NOMO-1 treated with dmso at 0.1 percent for 144 hours (cell line): ENCODE measurements at regions not wholly inside any gene's neighbourhood (a gene's known extent, or its start where the extent isn't known, plus 50 kb on each side); places are given as distances from the start of the nearest gene placed in this dataset.
"Not testable (repeated sequence)": the region's sequence is repeated elsewhere in the genome, so short reads cannot be mapped to it uniquely, and the experiment has no call there.

Source experiments
- DNase-seq: peaks from one replicate; lab custom pipeline; 2025; ENCODE audit not compliant: unreplicated experiment; lab: John Stamatoyannopoulos, UW

DNA sequence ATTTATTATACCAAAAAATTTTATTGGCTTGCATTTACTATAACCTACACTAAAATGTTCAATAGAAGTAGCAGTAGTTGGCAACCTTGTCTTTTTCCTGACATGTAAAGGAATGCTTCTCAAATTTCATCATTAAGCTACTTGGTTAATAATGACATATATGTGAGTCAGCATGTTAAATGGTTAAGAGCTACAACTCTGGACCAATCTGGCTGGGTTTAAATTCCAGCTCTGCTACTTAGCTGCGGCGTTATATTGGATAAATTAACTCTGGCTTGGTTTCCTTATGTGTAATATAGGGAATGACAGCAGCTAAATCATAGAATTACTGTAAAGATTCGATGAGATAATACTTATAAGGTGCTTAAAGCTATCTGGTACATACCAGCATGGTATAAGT, 53.7 kb upstream of the OTOGL start:
- DNase-seq: no peak

DNA sequence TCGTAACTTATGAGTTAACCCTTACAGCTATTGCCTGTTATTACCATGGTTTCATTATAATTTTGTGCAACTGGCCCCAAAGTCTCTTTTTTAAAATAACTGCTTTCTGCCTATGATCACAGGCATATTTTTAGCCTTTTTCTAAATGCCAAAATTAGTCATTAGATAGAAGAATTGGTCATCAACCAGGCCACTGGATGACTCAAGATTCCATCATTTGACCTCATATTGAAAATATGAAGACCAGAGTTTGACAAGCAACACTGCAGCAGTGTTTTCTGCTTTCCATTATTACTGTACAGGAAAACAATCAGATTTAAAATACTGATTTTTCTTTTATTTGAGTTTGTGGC, 54.7 kb upstream of the OTOGL start:
- no peak for DNase-seq

DNA sequence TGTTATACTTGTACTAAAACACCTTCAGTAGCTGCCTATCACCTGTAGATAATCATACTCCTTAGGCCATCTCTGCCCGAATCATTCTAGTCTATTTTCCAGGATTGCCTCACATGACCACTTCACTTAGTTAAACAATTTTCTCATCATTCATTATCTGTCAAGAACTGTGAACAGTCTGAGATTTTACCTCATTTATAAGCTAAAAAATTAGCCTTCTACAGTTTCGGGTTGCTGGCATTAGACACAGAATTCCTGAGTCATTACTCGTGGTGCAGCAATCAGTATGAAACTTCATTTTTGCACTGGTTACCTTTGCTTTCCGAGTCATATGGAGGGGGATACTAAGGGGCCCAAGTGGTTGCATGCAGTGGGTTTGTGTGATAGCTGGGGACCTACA, 57.6 kb upstream of the OTOGL start:
- DNase-seq: no peak

DNA sequence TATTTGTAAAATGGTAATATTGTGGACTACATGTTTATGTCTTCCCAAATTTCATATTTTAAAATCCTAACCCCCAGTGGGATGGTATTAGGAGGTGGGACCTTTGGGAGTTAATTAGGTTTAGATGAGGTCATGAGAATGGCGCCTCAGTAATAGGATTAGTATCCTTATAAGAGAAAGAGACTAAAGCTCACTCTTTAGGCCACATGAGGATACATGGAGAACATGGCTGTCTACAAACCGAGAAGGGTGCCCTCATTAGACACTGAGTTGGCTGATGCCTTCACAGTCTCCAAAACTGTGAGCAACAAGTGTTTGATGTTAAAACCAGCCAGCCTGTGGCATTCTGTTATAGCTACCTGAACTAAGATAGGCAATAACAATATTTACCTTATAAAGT, 58.3 kb upstream of the OTOGL start:
- DNase-seq: no peak

- no peak for DNase-seq
Observed at GRCh38 chr12:80040075-80040738, 59.1 kb upstream of the OTOGL start.

DNA sequence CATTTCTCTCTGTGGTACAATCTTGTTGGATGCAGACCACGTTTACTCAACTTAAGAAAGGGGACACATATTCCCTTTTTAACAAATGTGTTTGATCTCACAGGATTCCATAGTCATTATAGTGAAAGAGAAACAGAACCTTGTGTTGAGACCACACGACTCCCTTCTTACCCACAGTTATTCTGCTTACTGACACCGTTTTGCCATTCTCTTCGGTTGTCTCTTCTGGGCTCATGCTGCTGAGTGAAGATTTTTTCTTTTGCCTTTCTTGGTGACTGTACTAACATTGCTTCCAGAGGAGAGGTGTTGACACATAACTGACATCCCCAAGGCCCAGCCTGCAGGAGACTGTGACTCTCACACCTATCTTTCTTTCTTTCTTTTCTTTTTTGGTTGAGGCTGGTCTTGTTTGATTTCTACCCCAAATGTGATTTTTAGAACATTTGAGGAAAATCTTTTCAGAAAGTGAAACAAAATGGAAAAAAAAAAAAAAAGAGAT, 61.2 kb upstream of the OTOGL start:
- DNase-seq: no peak

DNA sequence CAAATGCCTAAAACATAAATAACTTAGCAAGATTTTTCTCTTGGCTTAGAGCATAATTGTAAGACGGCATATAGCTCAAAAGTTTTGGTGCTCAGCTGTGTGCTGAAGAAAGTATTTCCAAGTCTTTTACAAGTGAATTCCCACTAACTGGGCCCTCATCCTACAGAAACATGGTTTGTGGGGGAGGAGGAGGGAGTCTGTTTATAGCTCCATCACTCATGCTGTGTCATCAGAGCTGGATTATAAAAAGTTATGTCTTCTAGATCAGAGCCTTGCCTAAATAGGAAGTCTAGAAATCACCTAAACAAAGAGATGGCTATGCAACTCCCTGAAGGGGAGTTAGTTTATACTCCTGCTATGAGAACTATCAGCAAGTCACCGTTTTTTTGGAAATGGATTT, 65.9 kb upstream of the OTOGL start:
- DNase-seq: no peak

GRCh38 chr12:80032946-80033345, 66.4 kb upstream of the OTOGL start:
- no peak for DNase-seq

- no peak for DNase-seq
Observed at GRCh38 chr12:80031229-80031628, 68.1 kb upstream of the OTOGL start.

GRCh38 chr12:80025638-80026037, 73.7 kb upstream of the OTOGL start:
- no peak for DNase-seq

DNA sequence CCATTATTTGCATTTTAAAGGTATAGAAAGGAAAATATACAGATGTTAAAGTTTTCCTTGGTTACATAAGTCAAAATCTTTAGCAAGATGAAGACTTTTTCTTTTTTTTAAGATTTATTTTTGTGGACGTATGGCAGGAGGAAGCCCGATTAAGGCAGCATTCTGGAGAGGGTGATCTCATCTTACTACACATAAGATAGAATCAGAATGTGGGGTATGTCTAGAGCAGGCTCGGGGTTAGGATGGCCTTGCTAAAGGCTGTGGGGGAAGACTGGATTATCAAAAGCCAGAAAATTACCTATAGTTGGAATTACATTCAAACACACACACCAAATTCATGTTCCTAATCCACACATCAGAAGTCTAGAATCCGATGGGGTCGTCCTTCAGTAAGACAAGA, 79.6 kb upstream of the OTOGL start:
- no peak for DNase-seq

DNA sequence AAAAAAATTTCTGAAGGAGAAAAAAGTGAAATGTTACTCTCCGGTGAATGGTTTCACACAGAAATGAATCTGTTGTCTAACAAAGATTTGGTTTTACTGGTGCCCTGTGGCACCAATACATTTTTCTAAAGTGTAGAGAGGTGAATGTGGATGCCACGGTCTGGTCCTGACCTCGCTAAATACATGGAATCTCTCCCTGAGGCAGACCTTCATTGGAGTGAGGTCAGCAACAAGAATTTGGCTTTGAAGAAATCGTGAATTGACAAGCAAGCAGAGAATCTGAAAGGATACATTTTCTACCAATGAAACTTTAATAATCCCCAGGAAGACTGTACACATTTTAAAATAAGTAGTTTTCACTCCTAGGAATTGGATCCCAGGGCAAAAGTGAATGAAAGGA, 81.2 kb upstream of the OTOGL start:
- no peak for DNase-seq

DNA sequence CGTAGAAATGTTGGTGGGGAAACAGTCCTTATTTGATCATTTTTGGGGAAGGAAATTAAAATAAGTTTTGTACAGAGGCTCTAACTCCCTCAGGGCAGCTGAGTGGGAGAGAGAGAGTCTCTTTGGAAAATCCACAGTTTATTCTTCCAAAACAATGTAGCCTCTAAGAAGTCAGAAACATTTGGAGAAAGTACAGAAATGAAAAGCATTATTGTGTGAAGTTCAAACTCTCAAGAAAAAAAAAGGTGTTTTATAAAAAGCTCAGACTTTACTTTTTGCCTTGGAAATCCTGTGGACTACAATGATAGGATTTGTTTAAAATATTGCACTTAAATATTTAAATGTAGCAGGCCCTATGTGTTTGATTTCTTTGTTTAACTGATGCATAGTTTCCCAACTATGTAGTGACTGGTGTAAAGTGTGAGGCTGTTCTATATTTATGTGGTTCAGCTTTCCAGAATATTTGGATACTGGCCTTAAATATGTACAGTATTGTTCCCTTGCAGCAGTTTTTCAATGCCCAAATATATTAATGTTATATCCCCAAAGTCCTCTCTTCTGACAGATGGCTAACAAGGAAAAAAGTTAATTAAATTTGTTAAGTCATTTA, 82.0 kb upstream of the OTOGL start:
- DNase-seq: no peak

DNA sequence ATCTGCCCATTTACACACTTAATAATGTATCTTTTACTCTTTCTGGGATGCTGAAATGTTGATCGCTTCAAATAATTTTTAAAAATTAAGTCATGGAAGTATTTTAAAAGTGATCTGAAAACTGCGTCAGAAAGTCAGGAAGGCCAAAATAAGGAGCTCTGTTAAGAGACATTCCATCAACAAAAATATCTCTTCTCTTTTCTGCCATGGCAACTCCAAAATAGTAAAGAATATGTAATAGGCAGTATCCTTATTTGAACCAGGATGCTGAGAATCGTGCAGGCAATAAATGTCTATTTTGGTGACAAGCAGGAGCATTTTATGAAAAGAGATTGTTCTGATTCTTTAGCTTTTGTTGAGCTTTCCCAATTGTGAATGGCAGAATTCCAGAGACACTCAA, 81.8 kb upstream of the PPP1R12A start:
- DNase-seq: no peak

GRCh38 chr12:80015660-80016059, 80.8 kb upstream of the PPP1R12A start:
- no peak for DNase-seq

DNA sequence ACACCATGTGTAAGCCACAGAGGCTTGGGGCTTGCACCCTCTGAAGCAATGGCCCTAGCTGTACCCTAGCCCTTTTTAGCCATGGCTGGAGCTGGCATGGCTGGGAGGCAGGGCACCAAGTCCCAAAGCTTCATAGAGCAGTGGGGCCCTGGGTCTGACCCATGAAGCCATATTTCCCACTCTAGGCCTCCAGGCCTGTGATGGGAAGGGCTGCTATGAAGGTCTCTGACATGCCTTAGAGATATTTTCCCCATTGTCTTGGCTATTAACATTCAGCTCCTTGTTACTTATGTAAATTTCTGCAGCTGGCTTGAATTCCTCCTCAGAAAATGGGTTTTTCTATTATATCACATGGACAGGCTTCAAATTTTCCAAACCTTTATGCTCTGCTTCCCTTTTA, 68.8 kb upstream of the PPP1R12A start:
- not testable (repeated sequence) for DNase-seq

GRCh38 chr12:80001562-80001961, 66.7 kb upstream of the PPP1R12A start:
- no peak for DNase-seq

DNA sequence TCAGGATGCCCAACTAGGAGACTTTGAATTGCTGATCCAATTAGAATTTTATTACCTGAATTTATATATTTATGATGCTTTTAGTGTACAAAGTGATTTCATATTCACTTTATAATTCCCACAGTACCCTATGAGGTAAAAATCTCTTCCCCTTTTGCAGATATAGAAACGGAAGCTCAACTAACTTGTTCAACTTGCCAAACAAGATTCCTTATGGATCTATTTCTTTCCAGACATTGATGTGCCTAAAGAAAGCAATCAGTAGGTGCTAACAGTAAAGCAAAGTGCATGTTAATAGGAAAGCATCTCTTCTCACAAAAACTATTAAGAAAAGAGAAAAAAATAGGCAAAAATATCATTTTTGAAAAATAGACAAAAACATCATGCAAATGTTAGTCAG, 65.9 kb upstream of the PPP1R12A start:
- DNase-seq: no peak

- no peak for DNase-seq
Observed at GRCh38 chr12:79998554-79998953, 63.7 kb upstream of the PPP1R12A start.

GRCh38 chr12:79997096-79997791, 62.3 kb upstream of the PPP1R12A start:
- peak; percentile 68 for DNase-seq

DNA sequence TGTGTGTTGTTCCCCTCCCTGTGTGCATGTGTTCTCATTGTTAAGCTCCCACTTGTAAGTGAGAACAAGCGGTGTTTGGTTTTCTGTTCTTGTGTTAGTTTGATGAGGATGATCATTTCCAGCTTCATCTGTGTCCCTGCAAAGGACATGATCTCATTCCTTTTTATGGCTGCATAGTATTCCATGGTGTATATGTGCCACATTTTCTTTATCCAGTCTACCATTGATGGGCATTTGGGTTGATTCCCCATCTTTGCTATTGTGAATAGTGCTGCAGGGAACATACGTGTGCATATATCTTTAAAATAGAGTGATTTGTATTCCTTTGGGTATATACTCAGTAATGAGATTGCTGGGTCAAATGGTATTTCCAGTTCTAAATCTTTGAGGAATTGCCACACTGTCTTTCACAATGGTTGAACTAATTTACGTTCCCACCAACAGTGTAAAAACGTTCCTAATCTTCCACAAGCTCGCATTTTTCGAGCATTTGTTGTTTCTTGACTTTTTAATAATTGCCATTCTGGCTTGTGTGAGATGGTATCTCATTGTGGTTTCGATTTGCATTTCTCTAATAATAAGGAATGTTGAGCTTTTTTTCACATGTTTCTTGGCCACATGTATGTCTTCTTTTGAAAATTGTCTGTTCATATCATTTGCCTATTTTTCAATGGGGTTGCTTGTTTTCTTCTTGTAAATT, 60.6 kb upstream of the PPP1R12A start:
- DNase-seq: not testable (repeated sequence)
